HL-60 (cell line): ENCODE measurements at regions not wholly inside any gene's neighbourhood (a gene's known extent, or its start where the extent isn't known, plus 50 kb on each side); places are given as distances from the start of the nearest gene placed in this dataset.

Experiments
- DNase-seq, 2 experiments: peaks; one replicate each; pipeline ENCODE4 v3.0.0-alpha.2; 2010 to 2020; ENCODE audit warnings: low read depth in 1 of 2, low spot score in 1 of 2
- H3K27ac ChIP-seq: fragments of 250-450 bp; sonication (Bioruptor Pico); replicated peaks from 2 replicates; pipeline ENCODE4 v1.5.1; 2020; ENCODE audit warnings: mild to moderate bottlenecking, moderate library complexity
- H3K27me3 ChIP-seq: fragments of 250-450 bp; sonication (Bioruptor Pico); 2 replicates; pipeline ENCODE4 v1.5.1; 2021; ENCODE audit warnings: mild to moderate bottlenecking, moderate library complexity; ENCODE audit not compliant: insufficient read depth, poor library complexity, severe bottlenecking
- H3K4me3 ChIP-seq: replicated peaks from 2 replicates; pipeline ENCODE4 v1.5.1; 2011; ENCODE audit warnings: mild to moderate bottlenecking, control low read depth, low read length; ENCODE audit not compliant: insufficient read depth
- GABPA ChIP-seq: IDR thresholded peaks from 2 replicates; pipeline ENCODE4 v1.6.1; 2012; ENCODE audit warnings: low read depth
- POLR2AphosphoS5 ChIP-seq: IDR thresholded peaks from 2 replicates; pipeline ENCODE4 v1.6.1; 2012; ENCODE audit warnings: low read depth
- SPI1 ChIP-seq: IDR thresholded peaks from 2 replicates; pipeline ENCODE4 v1.6.1; 2012; ENCODE audit warnings: low read depth, mild to moderate bottlenecking, borderline replicate concordance
- TF ChIP-seq, protein P1 (sequence below): IDR thresholded peaks from one replicate; pipeline ENCODE4 v1.5.1; 2011; ENCODE audit warnings: low read length, control low read depth, inconsistent platforms; ENCODE audit not compliant: insufficient read depth
- TF ChIP-seq, protein P2 (sequence below): IDR thresholded peaks from 2 replicates; pipeline ENCODE4 v1.6.1; 2012; ENCODE audit warnings: low read depth; ENCODE audit not compliant: insufficient replicate concordance

DNA sequence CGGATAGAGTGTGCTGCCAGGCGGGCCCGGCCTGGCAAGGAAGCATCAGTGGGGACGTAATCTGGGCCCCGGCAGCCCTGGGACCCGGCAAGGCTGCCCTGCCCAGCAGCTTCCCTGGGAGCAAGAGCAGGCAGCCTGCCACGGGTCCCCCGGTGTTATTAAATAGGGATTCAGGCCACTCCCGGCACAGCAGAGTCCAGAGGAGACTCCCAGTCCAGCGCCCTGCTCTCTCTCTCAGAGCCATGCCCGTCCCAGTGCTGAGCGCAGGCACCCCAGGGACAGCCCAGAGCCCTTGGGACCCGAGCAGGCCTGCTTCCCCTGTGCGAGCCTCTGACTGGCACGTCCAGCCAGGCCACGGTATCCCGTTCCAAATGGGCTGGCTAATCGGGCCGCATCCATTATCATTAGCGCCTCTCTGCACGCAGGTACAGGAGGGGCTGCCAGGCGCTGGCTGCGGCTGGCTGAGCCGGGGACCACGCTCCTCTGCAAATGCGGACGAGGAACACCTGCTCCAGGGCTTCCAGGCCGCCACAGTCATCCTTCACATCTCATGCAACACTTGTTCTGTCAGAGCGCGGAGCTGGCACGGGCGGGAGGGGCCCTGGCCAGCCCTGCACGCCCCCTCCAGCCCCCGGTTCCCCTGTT is 344.2 kb upstream of the MKI67 start:
- TF ChIP-seq SPI1: no peak
- no peak for TF ChIP-seq GABPA
- no peak for TF ChIP-seq POLR2AphosphoS5
- TF ChIP-seq, protein P1, sequence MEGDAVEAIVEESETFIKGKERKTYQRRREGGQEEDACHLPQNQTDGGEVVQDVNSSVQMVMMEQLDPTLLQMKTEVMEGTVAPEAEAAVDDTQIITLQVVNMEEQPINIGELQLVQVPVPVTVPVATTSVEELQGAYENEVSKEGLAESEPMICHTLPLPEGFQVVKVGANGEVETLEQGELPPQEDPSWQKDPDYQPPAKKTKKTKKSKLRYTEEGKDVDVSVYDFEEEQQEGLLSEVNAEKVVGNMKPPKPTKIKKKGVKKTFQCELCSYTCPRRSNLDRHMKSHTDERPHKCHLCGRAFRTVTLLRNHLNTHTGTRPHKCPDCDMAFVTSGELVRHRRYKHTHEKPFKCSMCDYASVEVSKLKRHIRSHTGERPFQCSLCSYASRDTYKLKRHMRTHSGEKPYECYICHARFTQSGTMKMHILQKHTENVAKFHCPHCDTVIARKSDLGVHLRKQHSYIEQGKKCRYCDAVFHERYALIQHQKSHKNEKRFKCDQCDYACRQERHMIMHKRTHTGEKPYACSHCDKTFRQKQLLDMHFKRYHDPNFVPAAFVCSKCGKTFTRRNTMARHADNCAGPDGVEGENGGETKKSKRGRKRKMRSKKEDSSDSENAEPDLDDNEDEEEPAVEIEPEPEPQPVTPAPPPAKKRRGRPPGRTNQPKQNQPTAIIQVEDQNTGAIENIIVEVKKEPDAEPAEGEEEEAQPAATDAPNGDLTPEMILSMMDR: no peak
- TF ChIP-seq, protein P2, sequence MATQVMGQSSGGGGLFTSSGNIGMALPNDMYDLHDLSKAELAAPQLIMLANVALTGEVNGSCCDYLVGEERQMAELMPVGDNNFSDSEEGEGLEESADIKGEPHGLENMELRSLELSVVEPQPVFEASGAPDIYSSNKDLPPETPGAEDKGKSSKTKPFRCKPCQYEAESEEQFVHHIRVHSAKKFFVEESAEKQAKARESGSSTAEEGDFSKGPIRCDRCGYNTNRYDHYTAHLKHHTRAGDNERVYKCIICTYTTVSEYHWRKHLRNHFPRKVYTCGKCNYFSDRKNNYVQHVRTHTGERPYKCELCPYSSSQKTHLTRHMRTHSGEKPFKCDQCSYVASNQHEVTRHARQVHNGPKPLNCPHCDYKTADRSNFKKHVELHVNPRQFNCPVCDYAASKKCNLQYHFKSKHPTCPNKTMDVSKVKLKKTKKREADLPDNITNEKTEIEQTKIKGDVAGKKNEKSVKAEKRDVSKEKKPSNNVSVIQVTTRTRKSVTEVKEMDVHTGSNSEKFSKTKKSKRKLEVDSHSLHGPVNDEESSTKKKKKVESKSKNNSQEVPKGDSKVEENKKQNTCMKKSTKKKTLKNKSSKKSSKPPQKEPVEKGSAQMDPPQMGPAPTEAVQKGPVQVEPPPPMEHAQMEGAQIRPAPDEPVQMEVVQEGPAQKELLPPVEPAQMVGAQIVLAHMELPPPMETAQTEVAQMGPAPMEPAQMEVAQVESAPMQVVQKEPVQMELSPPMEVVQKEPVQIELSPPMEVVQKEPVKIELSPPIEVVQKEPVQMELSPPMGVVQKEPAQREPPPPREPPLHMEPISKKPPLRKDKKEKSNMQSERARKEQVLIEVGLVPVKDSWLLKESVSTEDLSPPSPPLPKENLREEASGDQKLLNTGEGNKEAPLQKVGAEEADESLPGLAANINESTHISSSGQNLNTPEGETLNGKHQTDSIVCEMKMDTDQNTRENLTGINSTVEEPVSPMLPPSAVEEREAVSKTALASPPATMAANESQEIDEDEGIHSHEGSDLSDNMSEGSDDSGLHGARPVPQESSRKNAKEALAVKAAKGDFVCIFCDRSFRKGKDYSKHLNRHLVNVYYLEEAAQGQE: no peak
- Histone ChIP-seq H3K4me3 (no peak overlapping the region), H3K27me3 (no peaks in the 10 kb centered on the region), H3K27ac (no peak overlapping the region)
- no peak for DNase-seq

DNA sequence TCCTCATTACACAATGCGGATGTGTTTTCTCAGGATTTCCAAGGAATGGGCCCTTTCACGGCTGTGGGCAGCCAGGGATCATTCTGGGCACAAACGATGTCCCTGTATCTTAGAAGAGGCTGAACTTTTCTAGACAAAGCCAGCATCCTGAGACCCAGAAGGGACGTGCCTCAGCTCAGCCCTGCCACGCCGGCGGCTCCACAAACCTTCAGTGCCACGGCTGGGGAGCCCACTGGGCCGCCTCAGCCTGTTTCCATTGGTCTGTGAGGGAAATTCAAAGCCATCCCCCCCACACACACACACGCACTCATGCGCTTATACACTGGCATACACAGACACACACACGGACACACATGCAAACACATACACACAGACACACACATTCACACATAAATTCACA is 344.9 kb upstream of the MKI67 start:
- Histone ChIP-seq H3K27me3 (no peaks in the 10 kb centered on the region), H3K27ac (no peak overlapping the region), H3K4me3 (no peak overlapping the region)
- no peak for TF ChIP-seq SPI1
- TF ChIP-seq, protein P2: no peak
- no peak for TF ChIP-seq GABPA
- TF ChIP-seq POLR2AphosphoS5: no peak
- TF ChIP-seq, protein P1: no peak
- no peak for DNase-seq

DNA sequence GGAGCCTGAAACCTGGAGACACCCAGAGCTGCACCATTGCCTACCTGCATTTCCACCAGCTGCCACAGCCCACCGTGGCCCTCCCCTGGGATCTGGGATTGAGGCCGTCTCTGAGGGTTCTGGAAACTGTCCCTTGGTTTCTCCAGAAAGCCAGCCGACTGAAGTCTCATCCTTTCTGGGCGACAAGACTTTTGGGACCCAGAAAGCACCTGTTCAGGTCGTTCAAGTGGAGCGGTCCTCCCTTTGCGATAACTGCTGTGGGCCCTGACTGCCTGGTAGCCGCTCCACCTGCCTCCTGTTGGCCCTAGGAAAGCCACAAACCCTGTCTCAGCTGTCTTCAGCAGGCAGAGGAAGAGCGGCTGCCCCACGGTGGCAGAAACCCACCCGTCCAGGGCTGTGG is 346.0 kb upstream of the MKI67 start:
- no peak for DNase-seq
- no peak overlapping the region for H3K27ac ChIP-seq
- TF ChIP-seq GABPA (no peak), POLR2AphosphoS5 (no peak), SPI1 (no peak)
- TF ChIP-seq, protein P1: no peak
- TF ChIP-seq, protein P2: no peak
- no peak overlapping the region for H3K4me3 ChIP-seq
- H3K27me3 ChIP-seq: no peaks in the 10 kb centered on the region
